CD4-positive, alpha-beta T cell (primary cell): ENCODE measurements at regions not wholly inside any gene's neighbourhood (a gene's known extent, or its start where the extent isn't known, plus 50 kb on each side); places are given as distances from the start of the nearest gene placed in this dataset.
A peak's percentile ranks its signal among the peaks of the same experiment; 100 is the strongest.
"Not testable (repeated sequence)": the region's sequence is repeated elsewhere in the genome, so short reads cannot be mapped to it uniquely, and the experiment has no call there.

Experiments
- ATAC-seq: fragments of 200-7000 bp; cut with Tn5 transposase; one replicate; pipeline ENCODE4 v1.10.0; 2022; ENCODE audit warnings: mild to moderate bottlenecking; ENCODE audit not compliant: poor library complexity
- CTCF ChIA-PET: fragments of 350-600 bp; sonication (Branson Sonifier 250); formaldehyde crosslinking; loops from one replicate; lab custom pipeline; 2021; ENCODE audit warnings: antibody characterized with exemption, inconsistent platforms; lab: Charles Lee
- POLR2A ChIA-PET: fragments of 350-600 bp; sonication (Branson Sonifier 250); formaldehyde crosslinking; loops from one replicate; lab custom pipeline; 2021; ENCODE audit warnings: antibody characterized with exemption, inconsistent platforms; lab: Charles Lee
- DNase-seq, 14 experiments: peaks; one replicate each; pipeline ENCODE4 v3.0.0-alpha.2; 2013 to 2020; ENCODE audit warnings: mixed read lengths in 2 of 14
- H3K27ac ChIP-seq, 2 donors: one replicate each; pipeline versions ENCODE4 v1.5.1 to v1.7.0; 2013; ENCODE audit warnings: low read length in 2 of 2, low read depth in 1 of 2, mild to moderate bottlenecking in 1 of 2
- H3K27me3 ChIP-seq, 2 experiments: 1 replicate in 1 of 2; 2 replicates in 1 of 2; pipeline versions ENCODE4 v1.6.1 to v1.7.0; 2013; ENCODE audit warnings: low read length in 2 of 2, control low read depth in 1 of 2, mild to moderate bottlenecking in 1 of 2, moderate library complexity in 1 of 2; ENCODE audit not compliant: insufficient read depth in 2 of 2, control insufficient read depth in 1 of 2
- H3K36me3 ChIP-seq: one replicate; pipeline ENCODE4 v1.6.1; 2013; ENCODE audit warnings: low read length, control low read depth; ENCODE audit not compliant: insufficient read depth
- H3K4me1 ChIP-seq: one replicate; pipeline ENCODE4 v1.6.1; 2013; ENCODE audit warnings: low read length, control low read depth; ENCODE audit not compliant: insufficient read depth
- H3K4me3 ChIP-seq: one replicate; pipeline ENCODE4 v1.5.1; 2013; ENCODE audit warnings: mild to moderate bottlenecking, low read length, moderate library complexity
- H3K9me3 ChIP-seq, 2 experiments: 1 replicate in 1 of 2; 2 replicates in 1 of 2; pipeline versions ENCODE4 v1.6.1 to v1.7.0; 2013; ENCODE audit warnings: low read length in 2 of 2, mild to moderate bottlenecking in 2 of 2, control low read depth in 1 of 2, moderate library complexity in 1 of 2; ENCODE audit not compliant: control insufficient read depth in 1 of 2, insufficient read depth in 1 of 2
- H3K27ac Mint-ChIP-seq: one replicate; pipeline ENCODE4 v1.8.0; 2020; ENCODE audit warnings: mixed read lengths
- H3K27me3 Mint-ChIP-seq: one replicate; pipeline ENCODE4 v1.8.0; 2021; ENCODE audit warnings: mixed read lengths
- H3K36me3 Mint-ChIP-seq: one replicate; pipeline ENCODE4 v1.8.0; 2021; ENCODE audit warnings: low read depth, mixed read lengths
- H3K4me1 Mint-ChIP-seq: one replicate; pipeline ENCODE4 v1.8.0; 2021; ENCODE audit warnings: low read depth, mixed read lengths
- H3K4me3 Mint-ChIP-seq: one replicate; pipeline ENCODE4 v1.8.0; 2020; ENCODE audit warnings: mild to moderate bottlenecking, mixed read lengths
- H3K9me3 Mint-ChIP-seq: one replicate; pipeline ENCODE4 v1.8.0; 2020; ENCODE audit warnings: mixed read lengths
- CTCF ChIP-seq: fragments of 200-600 bp; IDR thresholded peaks from one replicate; pipeline ENCODE4 v1.8.0; 2022; ENCODE audit warnings: antibody characterized with exemption, mild to moderate bottlenecking
- intact Hi-C, 2 experiments: fragments of 100-400 bp; cut with DNase I in 1 of 2; cut with micrococcal nuclease in 1 of 2; formaldehyde crosslinking; loops; one replicate each; pipeline versions ENCODE4 v1.15.1 to v1.9.0; 2023 to 2025; cut with DNase I, micrococcal nuclease

DNA sequence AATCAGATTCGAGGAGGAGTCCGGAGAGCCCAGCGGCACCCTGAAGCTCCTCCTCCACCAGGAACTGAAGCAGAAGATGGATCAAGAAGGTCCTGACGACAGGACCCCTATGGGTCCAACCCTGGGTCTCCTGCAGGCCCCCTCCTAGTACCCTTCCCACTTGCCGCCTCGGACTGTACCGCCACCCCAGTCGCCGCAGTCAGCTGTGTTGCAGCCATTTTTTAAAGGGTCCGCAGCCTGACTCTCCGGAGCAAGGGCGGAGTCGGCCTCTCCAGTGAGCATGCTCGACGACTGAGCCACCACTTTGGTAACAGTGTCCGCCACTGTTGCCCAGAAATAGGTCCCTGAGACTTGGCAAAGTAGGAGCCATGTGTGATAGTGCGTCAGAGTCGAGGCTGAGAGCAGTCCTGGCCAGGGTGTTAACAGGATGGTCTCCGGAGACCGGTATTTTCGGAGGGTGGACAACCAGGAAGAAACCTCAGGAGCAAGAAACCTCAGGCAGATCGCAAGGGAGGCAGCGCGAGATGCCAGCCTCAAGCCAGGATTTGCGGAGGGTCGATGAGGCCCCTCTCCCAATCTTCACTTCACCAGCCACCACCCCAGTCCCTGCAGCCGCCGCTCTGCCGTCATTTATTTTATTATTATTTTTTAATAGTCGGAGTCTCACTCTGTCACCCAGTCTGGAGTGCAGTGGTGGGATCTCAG, 294.6 kb upstream of the ZNF337 start:
- Mint-ChIP-seq H3K4me1 (no peaks in the 10 kb centered on the region), H3K27ac (no peak overlapping the region), H3K27me3 (peaks cover 8% of the 10 kb centered on the region), H3K36me3 (no peaks in the 10 kb centered on the region), H3K4me3 (no peak overlapping the region), H3K9me3 (no peaks in the 10 kb centered on the region)
- H3K4me1 ChIP-seq = peaks cover 9% of the 10 kb centered on the region
- H3K9me3 ChIP-seq = no peaks in the 10 kb centered on the region
- no peak overlapping the region for H3K27ac ChIP-seq
- no peak for DNase-seq
- ChIA-PET POLR2A (no interaction called here), CTCF (no interaction called here)
- TF ChIP-seq CTCF = no peak
- H3K4me3 ChIP-seq = no peak overlapping the region
- no peaks in the 10 kb centered on the region for H3K27me3 ChIP-seq
- ATAC-seq = no peak
- no peaks in the 10 kb centered on the region for H3K36me3 ChIP-seq
- intact Hi-C loops = no loop called here

- H3K9me3 Mint-ChIP-seq, H3K36me3 Mint-ChIP-seq, H3K4me3 ChIP-seq, H3K27ac Mint-ChIP-seq, H3K27ac ChIP-seq, CTCF ChIA-PET, DNase-seq, POLR2A ChIA-PET, H3K4me3 Mint-ChIP-seq, intact Hi-C loops, H3K36me3 ChIP-seq, ATAC-seq, H3K9me3 ChIP-seq, H3K27me3 ChIP-seq, H3K27me3 Mint-ChIP-seq, H3K4me1 Mint-ChIP-seq: not testable (repeated sequence)
- peaks cover 15% of the 10 kb centered on the region for H3K4me1 ChIP-seq
Observed at GRCh38 chr20:25989686-25990085, 293.0 kb upstream of the ZNF337 start.

- H3K27ac Mint-ChIP-seq = no peak overlapping the region
Observed at GRCh38 chr20:25989196-25989595, 292.5 kb upstream of the ZNF337 start.

GRCh38 chr20:25987928-25988560, 291.4 kb upstream of the ZNF337 start:
- H3K27me3 Mint-ChIP-seq, intact Hi-C loops: not testable (repeated sequence)
- peaks cover 16% of the 10 kb centered on the region for H3K4me1 ChIP-seq

More at GRCh38 chr20:25989196-25989595, 292.5 kb upstream of the ZNF337 start:
- Histone ChIP-seq H3K27me3 (no peaks in the 10 kb centered on the region), H3K9me3 (no peaks in the 10 kb centered on the region), H3K4me3 (no peak overlapping the region), H3K4me1 (peaks cover 16% of the 10 kb centered on the region), H3K27ac (no peak overlapping the region), H3K36me3 (no peaks in the 10 kb centered on the region)
- H3K9me3 Mint-ChIP-seq = no peaks in the 10 kb centered on the region
- intact Hi-C loops = no loop called here
- no peak overlapping the region for H3K4me3 Mint-ChIP-seq
- peaks cover 8% of the 10 kb centered on the region for H3K27me3 Mint-ChIP-seq
- ChIA-PET POLR2A (no interaction called here), CTCF (no interaction called here)
- no peak for ATAC-seq
- no peaks in the 10 kb centered on the region for H3K36me3 Mint-ChIP-seq
- no peak for DNase-seq
- no peak for TF ChIP-seq CTCF
- H3K4me1 Mint-ChIP-seq = peaks cover 4% of the 10 kb centered on the region

More at GRCh38 chr20:25987928-25988560, 291.4 kb upstream of the ZNF337 start:
- CTCF ChIA-PET, H3K36me3 ChIP-seq, H3K4me1 Mint-ChIP-seq, DNase-seq, H3K27ac ChIP-seq, H3K27ac Mint-ChIP-seq, POLR2A ChIA-PET, H3K27me3 ChIP-seq, H3K9me3 ChIP-seq, H3K9me3 Mint-ChIP-seq, H3K4me3 ChIP-seq, ATAC-seq, H3K36me3 Mint-ChIP-seq: not testable (repeated sequence)
- peak overlapping the region; percentile 8 for H3K4me3 Mint-ChIP-seq
